ENCODE measurements at regions not wholly inside any gene's neighbourhood (a gene's known extent, or its start where the extent isn't known, plus 50 kb on each side); places are given as distances from the start of the nearest gene placed in this dataset.

DNA sequence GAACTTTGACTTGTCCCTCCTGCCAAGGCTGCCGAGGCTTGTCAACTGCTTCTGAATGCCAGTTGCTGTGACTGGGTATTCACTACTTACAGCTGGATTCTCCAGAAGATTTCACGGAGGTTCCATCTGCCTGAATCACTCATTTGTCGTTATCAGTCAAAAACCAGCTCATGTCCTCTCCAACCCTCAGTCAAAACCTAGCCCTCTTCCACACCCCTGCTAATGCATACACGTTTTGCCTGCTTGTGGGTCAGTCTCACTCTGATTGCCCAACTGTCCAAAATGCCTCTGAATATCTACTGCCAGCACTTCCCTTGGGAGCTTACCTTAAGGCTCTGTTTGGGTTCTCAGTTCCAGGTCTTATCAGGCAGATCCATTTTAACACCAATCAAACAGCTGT is 238.6 kb upstream of the TMEM161B start:
- no peak overlapping the region for H3K4me3 ChIP-seq (replicated peaks in 1 of 3)
- H3K27me3 ChIP-seq: no peaks in the 10 kb centered on the region
- DNase-seq: no peak
- no peaks in the 10 kb centered on the region for H3K36me3 ChIP-seq
- intact Hi-C loops (cut with DNase I): no loop called here
- WGBS, 2 donors: 89% methylated on average over 4 of the region's 4 CpGs
- no peak overlapping the region for H3K27ac ChIP-seq
- H3K4me1 ChIP-seq: no peaks in the 10 kb centered on the region
- H3K9me3 ChIP-seq: no peaks in the 10 kb centered on the region
- TF ChIP-seq, protein P1, sequence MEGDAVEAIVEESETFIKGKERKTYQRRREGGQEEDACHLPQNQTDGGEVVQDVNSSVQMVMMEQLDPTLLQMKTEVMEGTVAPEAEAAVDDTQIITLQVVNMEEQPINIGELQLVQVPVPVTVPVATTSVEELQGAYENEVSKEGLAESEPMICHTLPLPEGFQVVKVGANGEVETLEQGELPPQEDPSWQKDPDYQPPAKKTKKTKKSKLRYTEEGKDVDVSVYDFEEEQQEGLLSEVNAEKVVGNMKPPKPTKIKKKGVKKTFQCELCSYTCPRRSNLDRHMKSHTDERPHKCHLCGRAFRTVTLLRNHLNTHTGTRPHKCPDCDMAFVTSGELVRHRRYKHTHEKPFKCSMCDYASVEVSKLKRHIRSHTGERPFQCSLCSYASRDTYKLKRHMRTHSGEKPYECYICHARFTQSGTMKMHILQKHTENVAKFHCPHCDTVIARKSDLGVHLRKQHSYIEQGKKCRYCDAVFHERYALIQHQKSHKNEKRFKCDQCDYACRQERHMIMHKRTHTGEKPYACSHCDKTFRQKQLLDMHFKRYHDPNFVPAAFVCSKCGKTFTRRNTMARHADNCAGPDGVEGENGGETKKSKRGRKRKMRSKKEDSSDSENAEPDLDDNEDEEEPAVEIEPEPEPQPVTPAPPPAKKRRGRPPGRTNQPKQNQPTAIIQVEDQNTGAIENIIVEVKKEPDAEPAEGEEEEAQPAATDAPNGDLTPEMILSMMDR (IDR thresholded peaks at IDR 0.05): no peak
- no peak for TF ChIP-seq POLR2A (IDR thresholded peaks at IDR 0.05)

DNA sequence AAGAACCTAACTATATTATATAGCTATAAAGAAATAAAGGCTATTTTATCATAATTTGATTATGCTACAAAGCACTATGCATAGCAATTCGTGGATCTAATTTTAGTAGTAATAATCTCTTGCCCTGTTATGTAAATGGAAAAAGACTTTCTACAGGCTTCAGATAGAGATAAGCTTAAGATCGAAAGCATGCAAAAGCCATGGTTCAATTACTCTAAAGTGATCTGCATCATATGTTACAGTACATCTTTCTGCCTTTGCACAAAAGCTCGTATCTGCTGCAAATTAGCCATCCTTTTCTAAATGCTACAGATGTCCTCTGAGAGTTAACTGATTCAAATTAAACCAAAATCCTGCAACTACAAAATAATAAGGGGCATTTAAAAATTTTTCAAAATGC is 234.8 kb upstream of the TMEM161B start:
- no peak overlapping the region for H3K4me3 ChIP-seq (replicated peaks in 1 of 3)
- no peak overlapping the region for H3K27ac ChIP-seq
- H3K4me1 ChIP-seq: no peaks in the 10 kb centered on the region
- 74 to 81% methylated on average over 3 of the region's 3 CpGs for WGBS, 2 donors
- no peaks in the 10 kb centered on the region for H3K9me3 ChIP-seq
- intact Hi-C loops (cut with DNase I): no loop called here
- no peaks in the 10 kb centered on the region for H3K36me3 ChIP-seq
- no peak for DNase-seq
- no peaks in the 10 kb centered on the region for H3K27me3 ChIP-seq
- TF ChIP-seq, protein P1 (IDR thresholded peaks at IDR 0.05): no peak
- TF ChIP-seq POLR2A (IDR thresholded peaks at IDR 0.05): no peak

DNA sequence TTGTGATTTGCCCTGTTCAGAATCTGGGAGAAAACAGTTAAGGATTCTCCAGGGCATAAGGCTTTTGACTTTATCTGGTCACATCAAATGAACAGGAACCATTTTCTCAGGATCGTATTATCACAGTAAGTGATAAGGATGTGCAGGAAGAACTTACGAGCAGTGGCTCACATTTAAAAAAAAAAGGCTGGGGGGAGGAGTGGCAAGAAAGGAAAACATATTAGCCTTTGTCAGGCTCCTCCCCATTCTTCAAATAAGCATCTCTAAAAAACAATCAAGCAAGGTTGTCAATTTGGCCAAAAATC is 234.3 kb upstream of the TMEM161B start:
- TF ChIP-seq POLR2A (IDR thresholded peaks at IDR 0.05): no peak
- TF ChIP-seq, protein P1 (IDR thresholded peaks at IDR 0.05): no peak
- H3K27me3 ChIP-seq: no peaks in the 10 kb centered on the region
- DNase-seq: no peak
- intact Hi-C loops (cut with DNase I): no loop called here
- WGBS, 2 donors: 34 to 57% methylated on average over 2 of the region's 2 CpGs
- H3K4me3 ChIP-seq (replicated peaks in 1 of 3): peak overlapping the region in 2 of 3 donors; percentile 15 to 18
- H3K36me3 ChIP-seq: no peaks in the 10 kb centered on the region
- H3K4me1 ChIP-seq: no peaks in the 10 kb centered on the region
- no peak overlapping the region for H3K27ac ChIP-seq
- no peaks in the 10 kb centered on the region for H3K9me3 ChIP-seq

DNA sequence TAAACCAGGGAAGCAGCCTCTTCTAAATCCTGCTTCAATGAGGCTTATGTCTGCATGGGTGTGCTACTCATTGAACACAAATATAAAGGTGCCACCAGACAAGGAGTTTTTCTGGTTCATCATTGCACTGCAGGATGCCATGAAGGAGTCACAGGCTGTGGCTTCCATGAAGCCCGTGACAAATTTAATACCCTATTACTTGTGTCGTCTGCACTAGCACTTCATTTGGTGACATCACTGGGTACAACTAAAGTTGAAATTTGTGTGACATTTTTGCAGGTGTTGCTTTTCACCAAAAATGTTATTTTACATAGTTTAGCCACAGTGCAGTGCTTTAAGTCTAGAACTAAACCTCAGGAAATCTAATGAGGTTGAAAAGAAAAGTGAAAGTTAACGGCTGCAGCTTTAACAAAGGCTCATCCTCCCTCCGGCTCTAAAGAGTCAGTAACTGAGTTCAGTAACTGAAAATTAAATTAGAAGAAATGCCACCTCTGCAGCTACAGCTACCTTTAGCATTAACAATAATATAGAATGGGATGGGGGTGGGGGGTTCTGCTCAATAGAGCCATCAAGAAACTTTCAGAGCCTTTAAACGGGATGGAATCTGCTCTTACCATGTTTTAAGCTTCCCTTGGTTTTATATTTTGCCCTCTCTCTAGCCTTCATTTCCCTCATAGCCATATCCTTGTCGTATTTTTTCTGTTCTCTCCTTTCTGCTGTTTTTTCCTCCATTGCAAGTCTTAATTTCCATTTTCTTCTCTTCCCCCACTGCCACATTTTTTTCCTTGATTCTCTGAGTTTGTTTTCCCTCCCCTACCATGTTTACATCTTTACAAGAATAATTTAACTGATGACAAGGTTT is 233.8 kb upstream of the TMEM161B start:
- H3K4me1 ChIP-seq: no peaks in the 10 kb centered on the region
- no peaks in the 10 kb centered on the region for H3K36me3 ChIP-seq
- H3K27me3 ChIP-seq: no peaks in the 10 kb centered on the region
- peak overlapping the region in 2 of 3 donors; percentile 15 to 18 for H3K4me3 ChIP-seq (replicated peaks in 1 of 3)
- WGBS, 2 donors: 39 to 42% methylated on average over 6 of the region's 6 CpGs
- no peak for DNase-seq
- H3K9me3 ChIP-seq: no peaks in the 10 kb centered on the region
- H3K27ac ChIP-seq: peak overlapping the region in 1 of 3 donors; percentile 15
- TF ChIP-seq, protein P1 (IDR thresholded peaks at IDR 0.05): no peak
- no peak for TF ChIP-seq POLR2A (IDR thresholded peaks at IDR 0.05)
- intact Hi-C loops (cut with DNase I): no loop called here

DNA sequence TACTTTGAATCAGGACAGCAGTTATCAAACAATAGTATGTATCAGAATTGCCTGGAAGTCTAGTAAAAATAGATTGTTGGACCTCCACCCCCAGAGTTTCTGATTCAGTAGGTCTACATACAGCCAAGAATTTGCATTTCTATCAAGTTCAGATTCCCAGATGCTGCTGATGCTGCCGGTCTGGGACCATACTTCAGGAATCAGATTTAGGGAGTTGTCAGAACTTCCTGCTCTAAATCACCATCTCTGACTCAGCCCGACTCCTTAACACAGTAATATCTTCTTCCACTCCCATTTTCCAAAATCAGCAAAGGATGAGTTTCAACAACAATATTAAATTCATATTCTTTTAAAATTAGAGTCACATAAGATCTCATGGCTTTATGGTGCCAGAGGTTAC is 227.2 kb upstream of the TMEM161B start:
- intact Hi-C loops (cut with DNase I): no loop called here
- no peak for DNase-seq
- H3K36me3 ChIP-seq: no peaks in the 10 kb centered on the region
- TF ChIP-seq POLR2A (IDR thresholded peaks at IDR 0.05): no peak
- TF ChIP-seq, protein P1 (IDR thresholded peaks at IDR 0.05): no peak
- WGBS, 2 donors: 70 to 76% methylated on average over 2 of the region's 2 CpGs
- no peaks in the 10 kb centered on the region for H3K4me1 ChIP-seq
- H3K4me3 ChIP-seq (replicated peaks in 1 of 3): no peak overlapping the region
- no peaks in the 10 kb centered on the region for H3K9me3 ChIP-seq
- no peak overlapping the region for H3K27ac ChIP-seq
- H3K27me3 ChIP-seq: no peaks in the 10 kb centered on the region

Data from thyroid gland (tissue), 4 donors.